ENCODE measurements at regions not wholly inside any gene's neighbourhood (a gene's known extent, or its start where the extent isn't known, plus 50 kb on each side); places are given as distances from the start of the nearest gene placed in this dataset.
"Not testable (repeated sequence)": the region's sequence is repeated elsewhere in the genome, so short reads cannot be mapped to it uniquely, and the experiment has no call there.

DNA sequence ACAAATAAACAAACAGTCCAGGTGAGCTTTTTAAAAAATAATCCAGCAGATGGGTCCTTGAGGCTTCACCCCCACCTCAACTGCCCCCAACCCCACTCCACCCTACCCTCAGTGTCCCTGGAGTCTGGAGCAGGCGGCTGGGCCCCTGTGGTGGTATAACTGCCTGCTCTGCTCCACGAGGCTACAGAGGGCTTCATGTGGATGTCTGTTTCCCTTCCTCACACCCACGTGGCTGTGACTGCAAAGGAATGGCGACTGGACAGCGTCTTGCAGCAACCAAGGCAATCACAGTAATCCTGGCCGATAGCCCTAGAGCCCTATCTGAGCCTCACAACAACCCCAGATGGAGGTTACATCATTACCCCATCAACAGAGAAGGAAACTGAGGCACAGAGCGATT is 76.5 kb downstream of the SLC2A10 start:
- no peak for DNase-seq

- no peak for DNase-seq
These were observed 77.1 kb downstream of the SLC2A10 start for GRCh38 chr20:46786566-46786965.

- no peak for DNase-seq
These were observed 78.7 kb downstream of the SLC2A10 start for GRCh38 chr20:46787991-46788762.

GRCh38 chr20:46788763-46789091 is 79.3 kb downstream of the SLC2A10 start:
- DNase-seq, result not testable (repeated sequence)

GRCh38 chr20:46789339-46790028 is 80.0 kb downstream of the SLC2A10 start:
- DNase-seq, result no peak

- DNase-seq, result no peak
These were observed 82.4 kb downstream of the SLC2A10 start for GRCh38 chr20:46791722-46792416.

- DNase-seq, result no peak
These were observed 87.8 kb downstream of the SLC2A10 start for GRCh38 chr20:46797206-46797605.

DNA sequence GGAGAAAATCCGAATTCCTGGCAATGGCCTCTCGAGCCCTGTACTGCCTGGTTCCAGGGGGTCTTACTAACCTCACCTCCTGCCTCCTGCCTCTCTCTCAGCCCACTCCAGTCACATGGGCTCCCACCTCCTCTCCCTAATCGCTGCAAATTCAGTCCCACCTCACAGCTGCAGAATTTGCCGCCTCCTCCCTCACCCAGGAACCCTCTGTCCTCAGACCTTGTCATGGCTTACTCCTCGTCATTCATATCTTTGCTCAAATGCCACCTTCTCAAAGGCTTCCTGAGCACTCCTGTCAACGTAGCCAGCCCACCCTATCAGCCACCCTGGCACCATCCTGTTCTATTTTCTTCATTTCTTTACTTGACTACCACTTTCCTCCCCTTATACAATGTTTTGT is 89.0 kb downstream of the SLC2A10 start:
- no peak for DNase-seq

GRCh38 chr20:46799781-46800408 is 90.4 kb downstream of the SLC2A10 start:
- DNase-seq, result no peak

DNA sequence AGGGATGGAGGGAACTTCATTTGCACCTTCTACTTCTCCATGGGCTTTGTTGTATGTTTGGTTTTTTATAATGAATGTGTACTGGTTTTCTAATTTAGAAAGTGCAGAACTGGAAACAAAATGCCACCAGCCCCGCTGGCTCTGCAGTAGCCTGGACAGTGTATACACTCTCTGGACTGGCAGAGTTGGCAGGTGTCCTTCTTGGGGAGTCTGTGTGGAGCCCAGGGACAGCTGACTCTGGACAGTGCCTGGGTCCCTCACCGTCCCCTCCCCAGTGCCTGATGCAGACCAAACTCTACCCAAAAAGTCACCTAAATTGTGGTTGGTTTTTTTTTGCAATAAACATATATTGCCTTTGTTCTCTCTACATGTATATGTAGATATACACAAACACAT is 91.0 kb downstream of the SLC2A10 start:
- no peak for DNase-seq

DNA sequence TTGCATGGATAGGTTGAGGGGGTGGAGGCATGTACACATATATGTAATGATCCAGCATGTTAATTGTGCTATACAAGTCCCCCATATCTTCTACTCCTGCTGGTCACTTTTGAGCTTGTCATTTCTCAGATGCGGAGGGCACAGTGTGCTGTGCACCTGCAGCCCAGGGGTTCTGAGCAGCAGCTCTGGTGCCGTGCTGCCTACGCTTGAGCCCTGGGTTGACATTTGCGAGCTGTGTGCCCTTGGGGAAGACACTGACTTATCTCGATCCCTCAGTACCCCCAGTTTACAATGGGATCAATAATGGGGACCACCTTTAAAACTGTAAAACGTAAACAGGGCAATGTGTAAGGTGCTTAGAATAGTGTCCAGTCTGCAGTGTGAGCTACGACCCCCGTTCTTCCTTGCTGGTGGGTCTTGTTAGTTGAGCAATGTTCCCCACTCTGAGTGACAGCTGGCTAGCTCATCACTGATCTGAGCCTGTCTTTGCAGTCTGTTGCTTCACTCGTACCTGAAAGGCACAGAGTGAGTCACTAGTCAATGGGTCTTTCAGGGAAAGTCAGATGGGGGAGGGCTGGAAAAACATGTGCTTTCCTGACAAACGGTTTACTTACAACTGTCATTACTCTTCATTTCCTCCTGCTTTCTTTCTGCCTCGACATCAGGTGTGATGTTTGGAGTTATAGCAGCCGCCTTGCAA is 91.7 kb downstream of the SLC2A10 start:
- DNase-seq, result no peak

- DNase-seq, result no peak
These were observed 91.9 kb upstream of the EYA2 start for GRCh38 chr20:46802722-46803121.

GRCh38 chr20:46803123-46804020 is 91.3 kb upstream of the EYA2 start:
- DNase-seq, result no peak

GRCh38 chr20:46804126-46804525 is 90.5 kb upstream of the EYA2 start:
- no peak for DNase-seq

GRCh38 chr20:46805836-46806235 is 88.8 kb upstream of the EYA2 start:
- no peak for DNase-seq

- DNase-seq, result no peak
These were observed 86.6 kb upstream of the EYA2 start for GRCh38 chr20:46807998-46808397.

GRCh38 chr20:46808565-46808964 is 86.1 kb upstream of the EYA2 start:
- DNase-seq, result no peak

DNA sequence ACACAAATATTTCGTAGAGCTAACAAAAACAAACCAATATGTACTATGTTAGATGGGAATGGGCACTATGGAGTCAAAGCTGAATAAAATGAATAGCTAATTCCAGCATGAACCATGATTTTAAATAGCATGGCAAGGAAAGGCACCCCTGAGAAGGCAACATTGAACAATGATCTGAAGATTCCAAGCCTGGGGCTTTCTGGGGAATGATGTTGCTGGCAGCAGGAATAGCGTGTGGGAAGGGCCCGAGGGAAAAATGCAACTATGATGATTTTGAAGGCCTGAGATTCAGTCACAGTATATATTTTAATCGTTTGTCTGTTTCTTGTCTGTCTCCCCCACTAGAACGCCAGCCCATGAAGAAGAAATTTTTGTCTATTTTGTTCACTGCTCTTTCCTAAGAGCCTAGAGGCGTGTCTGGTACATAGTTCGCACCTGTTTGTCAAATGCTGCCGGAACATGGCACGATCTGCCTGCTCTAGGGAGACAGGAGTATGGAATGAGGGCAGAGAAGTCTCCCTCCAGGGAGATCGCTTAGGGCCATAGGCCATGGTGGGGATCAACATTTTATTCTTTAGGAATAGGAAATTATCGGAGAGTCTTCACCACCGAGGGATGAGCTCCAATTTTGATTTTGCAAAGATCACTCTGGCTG is 84.8 kb upstream of the EYA2 start:
- DNase-seq, result no peak

DNA sequence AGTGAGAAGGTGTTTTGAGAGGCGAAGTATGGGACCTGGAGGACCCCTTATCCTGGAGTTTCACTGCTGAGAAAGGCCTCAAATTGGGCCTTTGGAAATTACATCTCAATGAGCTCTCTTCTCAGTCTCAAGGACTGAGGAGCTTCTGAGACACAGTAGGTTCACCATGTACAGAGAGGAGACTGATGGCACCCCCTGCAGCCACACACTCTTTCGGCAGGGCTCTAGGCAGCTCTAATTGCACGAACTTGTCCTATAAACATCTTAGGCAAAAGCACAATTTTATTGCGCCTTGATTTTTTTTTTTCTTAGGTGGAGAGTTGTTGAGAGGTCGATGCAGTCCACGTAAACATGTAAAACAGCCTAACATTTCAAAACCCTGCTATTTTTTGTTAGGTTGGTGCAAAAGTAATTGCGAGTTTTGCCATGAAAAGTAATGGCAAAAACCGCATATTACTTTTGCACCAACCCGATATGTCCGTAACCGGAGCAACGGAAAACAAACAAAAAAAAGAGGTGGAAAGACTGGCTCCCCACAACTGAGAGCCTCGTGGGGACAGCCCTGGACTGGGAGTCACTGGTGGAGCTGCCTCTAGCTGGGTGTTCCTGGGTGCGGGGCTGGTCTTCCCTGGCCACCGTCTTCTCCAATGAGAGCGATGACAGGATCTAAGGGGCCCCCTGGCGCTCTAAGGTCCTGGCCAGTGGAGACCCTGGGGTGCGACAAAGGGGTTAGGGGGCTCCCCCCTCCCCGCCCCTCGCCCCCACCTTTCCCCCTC is 84.0 kb upstream of the EYA2 start:
- no peak for DNase-seq
